Hepatocyte (in vitro differentiated cells): ENCODE measurements at regions not wholly inside any gene's neighbourhood (a gene's known extent, or its start where the extent isn't known, plus 50 kb on each side); places are given as distances from the start of the nearest gene placed in this dataset.

Experiments
- CTCF ChIP-seq: fragments of 200-600 bp; sonication (generic); IDR thresholded peaks from 2 replicates; pipeline ENCODE4 v1.5.1; 2016; ENCODE audit warnings: antibody characterized with exemption, mild to moderate bottlenecking; ENCODE audit not compliant: poor library complexity
- EZH2 ChIP-seq: fragments of 200-600 bp; sonication (generic); IDR thresholded peaks from 2 replicates; pipeline ENCODE4 v1.6.1; 2016; ENCODE audit warnings: antibody characterized with exemption, mild to moderate bottlenecking, borderline replicate concordance
- EZH2phosphoT487 ChIP-seq: fragments of 200-600 bp; sonication (generic); IDR thresholded peaks from one replicate; pipeline ENCODE4 v1.6.1; 2018; ENCODE audit warnings: antibody characterized with exemption, mild to moderate bottlenecking, low read depth, moderate library complexity; ENCODE audit not compliant: unreplicated experiment, severe bottlenecking

GRCh38 chr4:85420831-85421230 lies 54.1 kb upstream of the ARHGAP24 start:
- TF ChIP-seq CTCF = no peak
- TF ChIP-seq EZH2phosphoT487 = no peak
- no peak for TF ChIP-seq EZH2
